Adipocyte (in vitro differentiated cells): ENCODE measurements at regions not wholly inside any gene's neighbourhood (a gene's known extent, or its start where the extent isn't known, plus 50 kb on each side); places are given as distances from the start of the nearest gene placed in this dataset.

Experiments used
- DNase-seq: peaks from one replicate; pipeline ENCODE4 v3.0.0-alpha.2; 2015; ENCODE audit warnings: low read depth
- H3K27me3 ChIP-seq: replicated peaks from 2 replicates; pipeline ENCODE4 v1.7.0; 2013; ENCODE audit warnings: mild to moderate bottlenecking, low read length, moderate library complexity; ENCODE audit not compliant: control insufficient read depth, insufficient read depth
- H3K36me3 ChIP-seq: 2 replicates; pipeline ENCODE4 v1.7.0; 2013; ENCODE audit warnings: low read length, mild to moderate bottlenecking, moderate library complexity; ENCODE audit not compliant: control insufficient read depth, insufficient read depth, severe bottlenecking
- H3K4me1 ChIP-seq: 2 replicates; pipeline ENCODE4 v1.7.0; 2013; ENCODE audit warnings: mild to moderate bottlenecking, low read length, moderate library complexity; ENCODE audit not compliant: control insufficient read depth, insufficient read depth
- H3K4me3 ChIP-seq: 2 replicates; pipeline ENCODE4 v1.7.0; 2013; ENCODE audit warnings: mild to moderate bottlenecking, low read length, moderate library complexity
- H3K9ac ChIP-seq: 2 replicates; pipeline ENCODE4 v1.7.0; 2013; ENCODE audit warnings: mild to moderate bottlenecking, low read length, moderate library complexity
- H3K9me3 ChIP-seq: 2 replicates; pipeline ENCODE4 v1.7.0; 2013; ENCODE audit warnings: mild to moderate bottlenecking, low read length, moderate library complexity; ENCODE audit not compliant: control insufficient read depth

GRCh38 chr9:113794721-113795120 lies 81.4 kb upstream of the ZNF618 start:
- Histone ChIP-seq H3K9me3 (peaks cover 10% of the 10 kb centered on the region), H3K9ac (no peak overlapping the region), H3K36me3 (no peaks in the 10 kb centered on the region), H3K4me1 (no peaks in the 10 kb centered on the region), H3K27me3 (peaks cover 59% of the 10 kb centered on the region), H3K4me3 (no peak overlapping the region)
- no peak for DNase-seq

GRCh38 chr9:113795811-113796392 lies 80.2 kb upstream of the ZNF618 start:
- no peak for DNase-seq
- H3K9me3 ChIP-seq = peaks cover 6% of the 10 kb centered on the region
- no peak overlapping the region for H3K4me3 ChIP-seq
- H3K36me3 ChIP-seq = no peaks in the 10 kb centered on the region
- no peaks in the 10 kb centered on the region for H3K4me1 ChIP-seq
- no peak overlapping the region for H3K9ac ChIP-seq
- peaks cover 51% of the 10 kb centered on the region for H3K27me3 ChIP-seq

- Histone ChIP-seq H3K9ac (no peak overlapping the region), H3K36me3 (no peaks in the 10 kb centered on the region), H3K9me3 (no peaks in the 10 kb centered on the region), H3K4me1 (no peaks in the 10 kb centered on the region), H3K27me3 (peaks cover 48% of the 10 kb centered on the region), H3K4me3 (no peak overlapping the region)
- no peak for DNase-seq
Observed at GRCh38 chr9:113796646-113797426, 79.3 kb upstream of the ZNF618 start.

GRCh38 chr9:113798062-113799030 lies 77.8 kb upstream of the ZNF618 start:
- H3K27me3 ChIP-seq = peaks cover 45% of the 10 kb centered on the region
- H3K4me1 ChIP-seq = no peaks in the 10 kb centered on the region
- no peaks in the 10 kb centered on the region for H3K9me3 ChIP-seq
- no peak for DNase-seq
- no peak overlapping the region for H3K4me3 ChIP-seq
- no peaks in the 10 kb centered on the region for H3K36me3 ChIP-seq
- H3K9ac ChIP-seq = no peak overlapping the region

- H3K9ac ChIP-seq = no peak overlapping the region
- H3K4me1 ChIP-seq = no peaks in the 10 kb centered on the region
- no peaks in the 10 kb centered on the region for H3K9me3 ChIP-seq
- H3K4me3 ChIP-seq = no peak overlapping the region
- H3K36me3 ChIP-seq = no peaks in the 10 kb centered on the region
- H3K27me3 ChIP-seq = peaks cover 34% of the 10 kb centered on the region
- DNase-seq = no peak
Observed at GRCh38 chr9:113800276-113800675, 75.8 kb upstream of the ZNF618 start.

GRCh38 chr9:113803811-113804589 lies 72.1 kb upstream of the ZNF618 start:
- H3K27me3 ChIP-seq = peaks cover 5% of the 10 kb centered on the region

GRCh38 chr9:113805486-113806132 lies 70.5 kb upstream of the ZNF618 start:
- no peak for DNase-seq
- Histone ChIP-seq H3K9me3 (no peaks in the 10 kb centered on the region), H3K36me3 (no peaks in the 10 kb centered on the region), H3K27me3 (peaks cover 4% of the 10 kb centered on the region), H3K4me1 (peaks cover 15% of the 10 kb centered on the region), H3K9ac (no peak overlapping the region), H3K4me3 (no peak overlapping the region)

More at GRCh38 chr9:113803811-113804589, 72.1 kb upstream of the ZNF618 start:
- peaks cover 15% of the 10 kb centered on the region for H3K4me1 ChIP-seq
- no peak for DNase-seq
- H3K9me3 ChIP-seq = no peaks in the 10 kb centered on the region
- H3K4me3 ChIP-seq = no peak overlapping the region
- no peak overlapping the region for H3K9ac ChIP-seq
- H3K36me3 ChIP-seq = no peaks in the 10 kb centered on the region

GRCh38 chr9:113807173-113808061 lies 68.7 kb upstream of the ZNF618 start:
- Histone ChIP-seq H3K9me3 (no peaks in the 10 kb centered on the region), H3K27me3 (no peaks in the 10 kb centered on the region)

GRCh38 chr9:113808391-113809358 lies 67.4 kb upstream of the ZNF618 start:
- DNase-seq = peak; percentile 90
- H3K9me3 ChIP-seq = peaks cover 4% of the 10 kb centered on the region
- peaks cover 15% of the 10 kb centered on the region for H3K4me1 ChIP-seq
- H3K27me3 ChIP-seq = no peaks in the 10 kb centered on the region
- no peaks in the 10 kb centered on the region for H3K36me3 ChIP-seq
- no peak overlapping the region for H3K4me3 ChIP-seq
- no peak overlapping the region for H3K9ac ChIP-seq

More at GRCh38 chr9:113807173-113808061, 68.7 kb upstream of the ZNF618 start:
- Histone ChIP-seq H3K36me3 (no peaks in the 10 kb centered on the region), H3K4me1 (peaks cover 15% of the 10 kb centered on the region), H3K9ac (peak overlapping the region; percentile 45), H3K4me3 (peak overlapping the region; percentile 61)
- DNase-seq = peak; percentile 80
